Neural progenitor cell (in vitro differentiated cells): ENCODE measurements at regions not wholly inside any gene's neighbourhood (a gene's known extent, or its start where the extent isn't known, plus 50 kb on each side); places are given as distances from the start of the nearest gene placed in this dataset.
"Not testable (repeated sequence)": the region's sequence is repeated elsewhere in the genome, so short reads cannot be mapped to it uniquely, and the experiment has no call there.

Experiments
- CTCF ChIP-seq: fragments of 200-600 bp; sonication (generic); IDR thresholded peaks from 2 replicates; pipeline ENCODE4 v1.5.1; 2017; ENCODE audit warnings: antibody characterized with exemption, mild to moderate bottlenecking
- EZH2 ChIP-seq: fragments of 200-600 bp; sonication (generic); IDR thresholded peaks from 2 replicates; pipeline ENCODE4 v1.6.1; 2017; ENCODE audit warnings: antibody characterized with exemption, mild to moderate bottlenecking, moderate library complexity

GRCh38 chr2:78758765-78759164 lies 266.7 kb upstream of the REG3G start:
- not testable (repeated sequence) for TF ChIP-seq CTCF, EZH2
